IPS-NIHi11 (cell line): ENCODE measurements at regions not wholly inside any gene's neighbourhood (a gene's known extent, or its start where the extent isn't known, plus 50 kb on each side); places are given as distances from the start of the nearest gene placed in this dataset.
A peak's percentile ranks its signal among the peaks of the same experiment; 100 is the strongest.
"Not testable (repeated sequence)": the region's sequence is repeated elsewhere in the genome, so short reads cannot be mapped to it uniquely, and the experiment has no call there.

Experiments used
- DNase-seq: peaks from one replicate; pipeline ENCODE4 v3.0.0; 2012; ENCODE audit warnings: mixed read lengths, low spot score

- not testable (repeated sequence) for DNase-seq
Measured at GRCh38 chr3:6769532-6770396, 91.2 kb upstream of the GRM7 start.

DNA sequence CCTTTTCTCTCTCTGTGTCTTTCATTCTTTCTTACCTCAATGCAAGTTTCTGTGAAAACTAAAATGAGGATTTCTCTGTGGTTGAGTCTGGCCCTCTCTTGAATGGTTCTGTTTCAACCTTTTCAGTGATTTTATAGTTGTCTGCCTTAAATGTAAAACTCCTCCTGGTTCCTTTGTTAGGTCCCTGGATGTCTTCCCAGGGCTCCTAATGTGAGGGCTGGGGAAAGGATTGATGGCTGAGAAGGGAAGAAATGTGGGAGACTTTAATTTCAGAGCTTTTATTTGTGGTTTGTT, 90.6 kb upstream of the GRM7 start:
- DNase-seq = no peak

- DNase-seq = no peak
Measured at GRCh38 chr3:6771171-6771570, 89.7 kb upstream of the GRM7 start.

GRCh38 chr3:6779140-6779539, 81.8 kb upstream of the GRM7 start:
- peak; percentile 7 for DNase-seq

- DNase-seq = peak; percentile 5
Measured at GRCh38 chr3:6781092-6781491, 79.8 kb upstream of the GRM7 start.

GRCh38 chr3:6785726-6786125, 75.2 kb upstream of the GRM7 start:
- no peak for DNase-seq

GRCh38 chr3:6791161-6791560, 69.8 kb upstream of the GRM7 start:
- DNase-seq = no peak

GRCh38 chr3:6799264-6799915, 61.5 kb upstream of the GRM7 start:
- DNase-seq = peak; percentile 37

- no peak for DNase-seq
Measured at GRCh38 chr3:6803619-6804018, 57.3 kb upstream of the GRM7 start.

DNA sequence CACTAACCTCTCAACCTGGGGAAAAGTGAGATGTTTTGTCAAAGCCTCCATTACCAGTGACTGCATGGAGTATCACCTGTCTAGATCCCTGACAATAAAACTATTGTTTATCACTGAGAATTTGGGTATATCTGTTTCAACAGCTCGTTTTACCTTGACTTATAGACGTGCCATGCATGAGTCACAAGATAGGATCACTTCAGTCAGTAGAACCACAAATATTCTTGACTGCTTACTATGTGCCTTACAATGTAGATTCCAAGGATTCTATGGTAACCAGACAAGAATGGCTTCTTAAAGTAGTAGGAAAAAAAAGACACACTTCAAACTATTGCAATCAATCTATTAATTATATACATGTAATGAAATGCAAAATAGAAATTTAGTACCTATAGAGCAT, 55.7 kb upstream of the GRM7 start:
- DNase-seq = no peak

DNA sequence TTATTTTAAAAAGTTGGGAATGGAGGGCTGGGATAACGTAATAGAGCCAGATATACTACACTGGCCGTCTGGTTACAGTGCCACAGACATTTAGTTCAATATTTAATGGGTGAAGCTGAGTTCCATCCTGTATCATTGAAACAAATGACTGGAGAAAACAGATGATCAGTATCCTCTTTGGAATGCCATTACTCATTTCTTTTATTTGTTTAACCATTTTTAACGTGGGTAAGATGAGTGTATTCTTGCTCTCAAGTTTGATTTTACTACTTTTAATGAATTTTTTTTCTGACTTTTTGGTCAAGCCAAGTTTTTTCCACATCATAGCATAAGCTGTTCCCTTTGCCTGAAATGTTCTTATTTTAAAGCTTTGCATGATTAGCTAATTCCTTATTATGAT, 53.9 kb upstream of the GRM7 start:
- no peak for DNase-seq

GRCh38 chr3:6807967-6808588, 52.8 kb upstream of the GRM7 start:
- DNase-seq = no peak

GRCh38 chr3:6809349-6809748, 51.6 kb upstream of the GRM7 start:
- DNase-seq = no peak
